Dendritic cell treated with granulocyte-macrophage colony-stimulating factor and Interleukin-4, amounts not matched to agents 40 ng/mL and 50 ng/mL, for 4 days (primary cell): ENCODE measurements at regions not wholly inside any gene's neighbourhood (a gene's known extent, or its start where the extent isn't known, plus 50 kb on each side); places are given as distances from the start of the nearest gene placed in this dataset.

Source experiments
- H3K27ac Mint-ChIP-seq: one replicate; pipeline ENCODE4 v1.8.0; 2022; ENCODE audit warnings: mild to moderate bottlenecking, mixed read lengths
- H3K27me3 Mint-ChIP-seq: one replicate; pipeline ENCODE4 v1.8.0; 2022; ENCODE audit warnings: mild to moderate bottlenecking, mixed read lengths
- H3K36me3 Mint-ChIP-seq: one replicate; pipeline ENCODE4 v1.8.0; 2022; ENCODE audit warnings: low read depth, mixed read lengths
- H3K4me1 Mint-ChIP-seq: one replicate; pipeline ENCODE4 v1.8.0; 2022; ENCODE audit warnings: low read depth, mixed read lengths
- H3K4me3 Mint-ChIP-seq: one replicate; pipeline ENCODE4 v1.8.0; 2022; ENCODE audit warnings: mild to moderate bottlenecking, moderate library complexity, mixed read lengths
- H3K9me3 Mint-ChIP-seq: one replicate; pipeline ENCODE4 v1.8.0; 2022; ENCODE audit warnings: mixed read lengths
- intact Hi-C: fragments of 100-400 bp; cut with micrococcal nuclease; formaldehyde crosslinking; loops from one replicate; pipeline ENCODE4 v1.15.0; 2022

GRCh38 chr2:128637481-128638155, 318.9 kb upstream of the HS6ST1 start:
- peaks cover 11% of the 10 kb centered on the region for H3K27me3 Mint-ChIP-seq
- H3K36me3 Mint-ChIP-seq, result no peaks in the 10 kb centered on the region
- peaks cover 68% of the 10 kb centered on the region for H3K4me1 Mint-ChIP-seq
- no peak overlapping the region for H3K4me3 Mint-ChIP-seq
- H3K27ac Mint-ChIP-seq, result peak overlapping the region; percentile 77
- intact Hi-C loops, result no loop called here
- no peaks in the 10 kb centered on the region for H3K9me3 Mint-ChIP-seq

- Mint-ChIP-seq H3K27ac (peak overlapping the region; percentile 77), H3K36me3 (no peaks in the 10 kb centered on the region), H3K4me3 (no peak overlapping the region), H3K4me1 (peaks cover 77% of the 10 kb centered on the region), H3K27me3 (peaks cover 11% of the 10 kb centered on the region), H3K9me3 (no peaks in the 10 kb centered on the region)
- intact Hi-C loops, result no loop called here
Observed at GRCh38 chr2:128638341-128639119, 319.9 kb upstream of the HS6ST1 start.

GRCh38 chr2:128639120-128639477, 320.4 kb upstream of the HS6ST1 start:
- no peak overlapping the region for H3K4me3 Mint-ChIP-seq
- peaks cover 11% of the 10 kb centered on the region for H3K27me3 Mint-ChIP-seq
- H3K36me3 Mint-ChIP-seq, result no peaks in the 10 kb centered on the region

GRCh38 chr2:128639693-128640092, 321.0 kb upstream of the HS6ST1 start:
- H3K9me3 Mint-ChIP-seq, result no peaks in the 10 kb centered on the region
- peaks cover 11% of the 10 kb centered on the region for H3K27me3 Mint-ChIP-seq
- peaks cover 82% of the 10 kb centered on the region for H3K4me1 Mint-ChIP-seq
- intact Hi-C loops, result no loop called here
- peak overlapping the region; percentile 77 for H3K27ac Mint-ChIP-seq
- no peak overlapping the region for H3K4me3 Mint-ChIP-seq
- H3K36me3 Mint-ChIP-seq, result no peaks in the 10 kb centered on the region

More at GRCh38 chr2:128639120-128639477, 320.4 kb upstream of the HS6ST1 start:
- intact Hi-C loops, result no loop called here
- H3K4me1 Mint-ChIP-seq, result peaks cover 77% of the 10 kb centered on the region
- H3K9me3 Mint-ChIP-seq, result no peaks in the 10 kb centered on the region
- H3K27ac Mint-ChIP-seq, result peak overlapping the region; percentile 77

- Mint-ChIP-seq H3K4me1 (peaks cover 86% of the 10 kb centered on the region), H3K4me3 (no peak overlapping the region), H3K27me3 (peaks cover 11% of the 10 kb centered on the region), H3K27ac (no peak overlapping the region), H3K9me3 (no peaks in the 10 kb centered on the region), H3K36me3 (no peaks in the 10 kb centered on the region)
- intact Hi-C loops, result no loop called here
Observed at GRCh38 chr2:128640166-128640844, 321.6 kb upstream of the HS6ST1 start.

- Mint-ChIP-seq H3K4me3 (no peak overlapping the region), H3K27ac (no peak overlapping the region), H3K9me3 (no peaks in the 10 kb centered on the region), H3K36me3 (no peaks in the 10 kb centered on the region), H3K4me1 (peaks cover 80% of the 10 kb centered on the region), H3K27me3 (peaks cover 13% of the 10 kb centered on the region)
- intact Hi-C loops, result no loop called here
Observed at GRCh38 chr2:128640845-128641360, 322.2 kb upstream of the HS6ST1 start.

GRCh38 chr2:128641421-128642080, 322.9 kb upstream of the HS6ST1 start:
- Mint-ChIP-seq H3K36me3 (no peaks in the 10 kb centered on the region), H3K27me3 (peaks cover 13% of the 10 kb centered on the region), H3K4me1 (peaks cover 74% of the 10 kb centered on the region), H3K4me3 (no peak overlapping the region), H3K27ac (peak overlapping the region; percentile 69), H3K9me3 (no peaks in the 10 kb centered on the region)
- intact Hi-C loops, result no loop called here

- peak overlapping the region; percentile 69 for H3K27ac Mint-ChIP-seq
Observed at GRCh38 chr2:128642316-128642715, 323.6 kb upstream of the HS6ST1 start.

GRCh38 chr2:128642821-128643220, 324.2 kb upstream of the HS6ST1 start:
- no peak overlapping the region for H3K4me3 Mint-ChIP-seq
- peak overlapping the region; percentile 69 for H3K27ac Mint-ChIP-seq
- H3K9me3 Mint-ChIP-seq, result no peaks in the 10 kb centered on the region
- peaks cover 5% of the 10 kb centered on the region for H3K27me3 Mint-ChIP-seq
- H3K4me1 Mint-ChIP-seq, result peaks cover 65% of the 10 kb centered on the region
- intact Hi-C loops, result no loop called here
- H3K36me3 Mint-ChIP-seq, result no peaks in the 10 kb centered on the region

More at GRCh38 chr2:128642316-128642715, 323.6 kb upstream of the HS6ST1 start:
- Mint-ChIP-seq H3K4me1 (peaks cover 70% of the 10 kb centered on the region), H3K27me3 (peaks cover 9% of the 10 kb centered on the region), H3K36me3 (no peaks in the 10 kb centered on the region), H3K9me3 (no peaks in the 10 kb centered on the region), H3K4me3 (no peak overlapping the region)
- intact Hi-C loops, result no loop called here

- Mint-ChIP-seq H3K27ac (peak overlapping the region; percentile 69), H3K36me3 (no peaks in the 10 kb centered on the region), H3K4me1 (peaks cover 58% of the 10 kb centered on the region), H3K27me3 (peaks cover 5% of the 10 kb centered on the region), H3K9me3 (no peaks in the 10 kb centered on the region), H3K4me3 (no peak overlapping the region)
- intact Hi-C loops, result no loop called here
Observed at GRCh38 chr2:128643221-128644065, 324.8 kb upstream of the HS6ST1 start.

GRCh38 chr2:128644156-128644555, 325.5 kb upstream of the HS6ST1 start:
- intact Hi-C loops, result no loop called here
- Mint-ChIP-seq H3K9me3 (no peaks in the 10 kb centered on the region), H3K27ac (no peak overlapping the region), H3K4me1 (peaks cover 51% of the 10 kb centered on the region), H3K4me3 (no peak overlapping the region), H3K27me3 (peaks cover 5% of the 10 kb centered on the region), H3K36me3 (no peaks in the 10 kb centered on the region)

GRCh38 chr2:128644718-128645256, 326.1 kb upstream of the HS6ST1 start:
- intact Hi-C loops, result no loop called here
- H3K27me3 Mint-ChIP-seq, result peaks cover 5% of the 10 kb centered on the region
- no peak overlapping the region for H3K4me3 Mint-ChIP-seq
- H3K9me3 Mint-ChIP-seq, result no peaks in the 10 kb centered on the region
- no peak overlapping the region for H3K27ac Mint-ChIP-seq
- H3K4me1 Mint-ChIP-seq, result peaks cover 45% of the 10 kb centered on the region
- no peaks in the 10 kb centered on the region for H3K36me3 Mint-ChIP-seq

GRCh38 chr2:128645631-128646030, 327.0 kb upstream of the HS6ST1 start:
- H3K36me3 Mint-ChIP-seq, result no peaks in the 10 kb centered on the region
- no peak overlapping the region for H3K27ac Mint-ChIP-seq
- no peak overlapping the region for H3K4me3 Mint-ChIP-seq
- H3K4me1 Mint-ChIP-seq, result peaks cover 39% of the 10 kb centered on the region
- intact Hi-C loops, result no loop called here
- peaks cover 5% of the 10 kb centered on the region for H3K27me3 Mint-ChIP-seq
- no peaks in the 10 kb centered on the region for H3K9me3 Mint-ChIP-seq
